ENCODE measurements at regions not wholly inside any gene's neighbourhood (a gene's known extent, or its start where the extent isn't known, plus 50 kb on each side); places are given as distances from the start of the nearest gene placed in this dataset.

DNA sequence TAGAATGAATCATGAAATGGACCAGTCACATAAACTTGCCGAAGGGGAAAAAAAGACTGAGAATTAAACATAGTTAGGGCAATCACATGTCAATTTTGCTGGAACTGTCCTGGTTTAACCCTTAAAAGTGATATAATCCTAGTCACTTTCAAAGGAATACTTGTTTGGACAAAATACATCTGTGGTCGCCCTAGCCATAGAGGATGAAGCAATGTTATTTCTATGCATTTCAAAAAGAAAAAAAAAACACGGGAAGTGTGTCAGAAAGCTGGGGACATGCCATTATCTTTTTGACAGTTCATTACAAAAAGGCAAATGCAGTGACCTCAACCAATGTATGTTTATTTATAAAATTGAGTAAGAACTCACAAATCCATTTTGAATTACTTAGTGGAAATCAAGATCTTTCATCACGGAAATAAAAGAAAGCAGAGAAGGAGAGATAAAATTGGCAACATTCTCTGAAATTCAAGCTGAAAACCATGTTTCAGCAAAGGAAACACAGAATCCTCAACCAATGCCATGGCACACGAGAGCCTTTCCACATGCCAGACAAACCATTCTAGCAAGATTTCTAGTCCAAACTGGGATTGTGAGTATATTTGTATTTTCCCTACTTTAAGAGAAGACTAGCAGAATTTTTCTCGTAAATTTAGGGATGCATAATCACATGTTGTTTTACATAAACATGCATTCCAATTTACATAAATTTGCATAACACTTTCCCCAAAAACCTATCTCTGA, 854.3 kb upstream of the ACVR2A start:
- H3K4me1 ChIP-seq = no peaks in the 10 kb centered on the region
- no peak overlapping the region for H3K27ac ChIP-seq
- no peak for DNase-seq
- intact Hi-C loops (cut with DNase I) = no loop called here
- 74 to 75% methylated on average over 6 of the region's 6 CpGs for WGBS, 2 donors
- H3K36me3 ChIP-seq = no peaks in the 10 kb centered on the region
- H3K9me3 ChIP-seq = no peaks in the 10 kb centered on the region
- no peak overlapping the region for H3K4me3 ChIP-seq (replicated peaks in 1 of 3)
- H3K27me3 ChIP-seq = no peaks in the 10 kb centered on the region
- TF ChIP-seq, protein P1, sequence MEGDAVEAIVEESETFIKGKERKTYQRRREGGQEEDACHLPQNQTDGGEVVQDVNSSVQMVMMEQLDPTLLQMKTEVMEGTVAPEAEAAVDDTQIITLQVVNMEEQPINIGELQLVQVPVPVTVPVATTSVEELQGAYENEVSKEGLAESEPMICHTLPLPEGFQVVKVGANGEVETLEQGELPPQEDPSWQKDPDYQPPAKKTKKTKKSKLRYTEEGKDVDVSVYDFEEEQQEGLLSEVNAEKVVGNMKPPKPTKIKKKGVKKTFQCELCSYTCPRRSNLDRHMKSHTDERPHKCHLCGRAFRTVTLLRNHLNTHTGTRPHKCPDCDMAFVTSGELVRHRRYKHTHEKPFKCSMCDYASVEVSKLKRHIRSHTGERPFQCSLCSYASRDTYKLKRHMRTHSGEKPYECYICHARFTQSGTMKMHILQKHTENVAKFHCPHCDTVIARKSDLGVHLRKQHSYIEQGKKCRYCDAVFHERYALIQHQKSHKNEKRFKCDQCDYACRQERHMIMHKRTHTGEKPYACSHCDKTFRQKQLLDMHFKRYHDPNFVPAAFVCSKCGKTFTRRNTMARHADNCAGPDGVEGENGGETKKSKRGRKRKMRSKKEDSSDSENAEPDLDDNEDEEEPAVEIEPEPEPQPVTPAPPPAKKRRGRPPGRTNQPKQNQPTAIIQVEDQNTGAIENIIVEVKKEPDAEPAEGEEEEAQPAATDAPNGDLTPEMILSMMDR (IDR thresholded peaks at IDR 0.05) = no peak
- TF ChIP-seq POLR2A (IDR thresholded peaks at IDR 0.05) = no peak

DNA sequence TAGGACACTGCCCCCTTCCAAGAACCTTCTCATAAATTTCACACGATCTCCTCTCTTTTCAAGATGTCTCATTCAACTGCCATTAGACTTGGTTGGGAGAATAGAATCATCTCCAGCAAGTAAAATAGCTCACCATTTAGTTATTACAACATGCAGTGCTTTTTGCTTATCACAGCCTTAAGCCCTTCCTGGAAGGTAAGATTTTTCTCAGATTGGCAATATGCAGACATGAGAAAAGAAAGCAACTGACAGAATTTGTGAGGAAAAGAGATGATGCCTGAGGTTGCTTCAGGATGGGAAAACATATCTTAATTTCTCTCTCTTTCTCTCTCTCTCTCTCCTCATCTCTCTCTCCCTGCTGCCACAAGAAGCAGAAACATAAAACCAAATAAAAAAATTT, 855.1 kb upstream of the ACVR2A start:
- intact Hi-C loops (cut with DNase I) = no loop called here
- no peaks in the 10 kb centered on the region for H3K9me3 ChIP-seq
- WGBS, 2 donors = 81 to 85% methylated on average over 1 of the region's 1 CpG
- TF ChIP-seq, protein P1 (IDR thresholded peaks at IDR 0.05) = no peak
- TF ChIP-seq POLR2A (IDR thresholded peaks at IDR 0.05) = no peak
- no peaks in the 10 kb centered on the region for H3K36me3 ChIP-seq
- H3K27me3 ChIP-seq = no peaks in the 10 kb centered on the region
- H3K4me1 ChIP-seq = no peaks in the 10 kb centered on the region
- no peak overlapping the region for H3K27ac ChIP-seq
- no peak for DNase-seq
- H3K4me3 ChIP-seq (replicated peaks in 1 of 3) = no peak overlapping the region

DNA sequence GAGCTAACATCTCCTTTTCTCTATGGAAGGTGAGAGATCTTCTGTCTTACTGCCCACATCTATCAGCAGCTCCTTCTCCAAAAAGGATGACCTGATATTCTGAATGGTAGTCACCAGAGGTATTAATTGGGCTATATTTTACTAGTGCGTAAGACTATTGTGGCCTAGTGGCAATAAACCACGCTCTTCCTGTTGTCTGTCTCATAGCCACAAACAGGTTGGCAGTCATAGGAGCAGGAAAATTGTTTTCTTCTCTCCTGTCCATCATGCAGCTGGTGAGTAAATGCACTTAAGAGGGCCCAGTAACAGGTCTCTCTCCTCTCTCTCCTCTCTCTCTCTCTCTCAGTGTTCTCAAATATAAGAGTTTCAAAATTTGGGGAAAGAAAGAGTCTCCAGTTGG, 856.8 kb upstream of the ACVR2A start:
- no peak overlapping the region for H3K27ac ChIP-seq
- intact Hi-C loops (cut with DNase I) = no loop called here
- DNase-seq = no peak
- no peaks in the 10 kb centered on the region for H3K36me3 ChIP-seq
- WGBS, 2 donors = 95% methylated on average over 2 of the region's 2 CpGs
- no peaks in the 10 kb centered on the region for H3K9me3 ChIP-seq
- H3K4me3 ChIP-seq (replicated peaks in 1 of 3) = no peak overlapping the region
- no peaks in the 10 kb centered on the region for H3K4me1 ChIP-seq
- H3K27me3 ChIP-seq = no peaks in the 10 kb centered on the region
- no peak for TF ChIP-seq POLR2A (IDR thresholded peaks at IDR 0.05)
- TF ChIP-seq, protein P1 (IDR thresholded peaks at IDR 0.05) = no peak

DNA sequence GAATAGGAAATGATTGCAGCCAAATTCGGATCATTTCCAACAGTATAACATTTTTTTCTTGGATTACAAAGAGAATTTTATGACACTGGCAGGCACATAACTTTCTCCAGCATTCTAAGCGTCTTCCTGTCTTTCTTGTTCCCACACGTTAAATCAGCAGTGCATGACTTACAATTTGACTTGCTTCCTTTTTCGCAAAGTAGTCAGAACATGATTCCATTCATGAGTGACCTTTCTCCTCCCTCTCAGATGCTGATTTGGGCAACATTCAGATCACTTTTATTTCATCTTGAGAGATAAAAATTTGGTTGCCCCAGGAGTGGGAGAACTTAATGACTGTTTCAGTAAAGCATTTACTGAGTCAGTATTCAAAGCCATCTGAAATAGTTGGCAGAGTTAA, 858.7 kb upstream of the ACVR2A start:
- no peaks in the 10 kb centered on the region for H3K9me3 ChIP-seq
- H3K36me3 ChIP-seq = no peaks in the 10 kb centered on the region
- H3K4me1 ChIP-seq = no peaks in the 10 kb centered on the region
- WGBS, 2 donors = 42 to 44% methylated on average over 4 of the region's 4 CpGs
- intact Hi-C loops (cut with DNase I) = no loop called here
- no peak overlapping the region for H3K4me3 ChIP-seq (replicated peaks in 1 of 3)
- DNase-seq = no peak
- H3K27ac ChIP-seq = no peak overlapping the region
- H3K27me3 ChIP-seq = no peaks in the 10 kb centered on the region
- no peak for TF ChIP-seq POLR2A (IDR thresholded peaks at IDR 0.05)
- TF ChIP-seq, protein P1 (IDR thresholded peaks at IDR 0.05) = no peak

DNA sequence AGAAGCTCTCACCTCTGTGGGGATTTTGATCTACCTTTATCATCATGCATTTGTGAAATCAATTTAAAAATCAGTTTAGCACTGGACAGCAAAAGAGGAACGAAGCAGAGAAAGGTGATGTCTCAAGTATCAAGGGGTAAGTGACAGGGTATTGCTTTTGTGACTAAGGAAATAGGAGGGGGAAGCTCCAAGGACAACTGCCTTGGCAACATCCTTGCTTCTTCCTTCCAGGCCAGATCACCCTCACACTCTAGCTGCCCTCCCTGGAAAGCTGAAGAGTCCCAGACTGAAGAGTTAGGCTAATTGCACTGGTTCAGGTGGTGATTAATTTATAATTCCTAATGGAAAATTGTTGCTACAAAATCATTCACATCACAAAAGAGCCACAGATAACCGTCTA, 859.1 kb upstream of the ACVR2A start:
- H3K4me3 ChIP-seq (replicated peaks in 1 of 3) = no peak overlapping the region
- no peaks in the 10 kb centered on the region for H3K27me3 ChIP-seq
- no peaks in the 10 kb centered on the region for H3K36me3 ChIP-seq
- H3K9me3 ChIP-seq = no peaks in the 10 kb centered on the region
- H3K27ac ChIP-seq = no peak overlapping the region
- H3K4me1 ChIP-seq = no peaks in the 10 kb centered on the region
- no peak for DNase-seq
- intact Hi-C loops (cut with DNase I) = no loop called here
- 52 to 65% methylated on average over 2 of the region's 2 CpGs for WGBS, 2 donors
- no peak for TF ChIP-seq POLR2A (IDR thresholded peaks at IDR 0.05)
- TF ChIP-seq, protein P1 (IDR thresholded peaks at IDR 0.05) = no peak
